Endothelial cell of umbilical vein (primary cell): ENCODE measurements at regions not wholly inside any gene's neighbourhood (a gene's known extent, or its start where the extent isn't known, plus 50 kb on each side); places are given as distances from the start of the nearest gene placed in this dataset.

Experiments
- BruUV-seq: library from RNA; stranded (reverse); fragments of 400-500 nt; replicated peaks from 2 replicates; lab custom pipeline; 2021; lab: Mats Ljungman, UMichigan
- CTCF ChIA-PET: fragments of 300-600, 350-600 bp; sonication (Branson Sonifier 250); formaldehyde crosslinking; loops from one replicate; lab custom pipeline; 2021; ENCODE audit warnings: antibody characterized with exemption, inconsistent platforms; lab: Charles Lee
- POLR2A ChIA-PET: fragments of 300-600, 350-600 bp; sonication (Branson Sonifier 250); formaldehyde crosslinking; loops from one replicate; lab custom pipeline; 2021; ENCODE audit warnings: antibody characterized with exemption, inconsistent platforms; lab: Charles Lee
- DNase-seq: peaks from one replicate; pipeline ENCODE4 v3.0.0-alpha.2; 2011; ENCODE audit warnings: low read depth, low spot score
- FAIRE-seq: peaks from 2 replicates; lab custom pipeline; 2011; peaks lifted over from hg19 to GRCh38; lab: Jason Lieb, UNC
- H2AFZ ChIP-seq: 2 replicates; pipeline ENCODE4 v1.6.0; 2012; ENCODE audit warnings: low read depth, low read length, control low read depth, inconsistent platforms
- H3K27ac ChIP-seq: 2 replicates; pipeline ENCODE4 v1.5.1; 2011; ENCODE audit warnings: low read depth, mild to moderate bottlenecking, control low read depth, low read length, moderate library complexity; ENCODE audit not compliant: insufficient read depth
- H3K27me3 ChIP-seq, 2 experiments: 2 replicates each; pipeline versions ENCODE4 v1.6.0 to v1.6.1; 2011; ENCODE audit warnings: low read length in 2 of 2, mixed read lengths in 1 of 2; ENCODE audit not compliant: control insufficient read depth in 2 of 2, insufficient read depth in 2 of 2
- H3K36me3 ChIP-seq, 2 experiments: 2 replicates in 1 of 2; 3 replicates in 1 of 2; pipeline ENCODE4 v1.5.1; 2011; ENCODE audit warnings: low read length in 2 of 2, mild to moderate bottlenecking in 1 of 2, moderate library complexity in 1 of 2; ENCODE audit not compliant: control insufficient read depth in 2 of 2, insufficient read depth in 2 of 2; ENCODE audit errors: extremely low read depth in 1 of 2
- H3K4me1 ChIP-seq: 3 replicates; pipeline ENCODE4 v1.5.1; 2011; ENCODE audit warnings: mild to moderate bottlenecking, low read length; ENCODE audit not compliant: control insufficient read depth, insufficient read depth; ENCODE audit errors: extremely low read depth
- H3K4me2 ChIP-seq: 2 replicates; pipeline ENCODE4 v1.6.1; 2011; ENCODE audit warnings: low read length, control low read depth, mixed read lengths; ENCODE audit not compliant: insufficient read depth
- H3K4me3 ChIP-seq, 3 experiments: fragments of 200-600 bp in 1 of 3; sonication (generic), shearing (Covaris generic) in 1 of 3; replicated peaks in 1 of 3; 2 replicates each; pipeline ENCODE4 v1.5.1; 2011 to 2016; ENCODE audit warnings: control low read depth in 3 of 3, low read length in 3 of 3, mild to moderate bottlenecking in 2 of 3, inconsistent platforms in 1 of 3, low read depth in 1 of 3, moderate library complexity in 1 of 3; ENCODE audit not compliant: insufficient read depth in 1 of 3
- H3K79me2 ChIP-seq: 2 replicates; pipeline ENCODE4 v1.6.0; 2012; ENCODE audit warnings: low read length, inconsistent platforms; ENCODE audit not compliant: control insufficient read depth, insufficient read depth
- H3K9ac ChIP-seq: replicated peaks from 2 replicates; pipeline ENCODE3; 2011; ENCODE audit warnings: low read length, control low read depth; ENCODE audit not compliant: insufficient read depth; ENCODE audit errors: extremely low read depth
- H3K9me1 ChIP-seq: replicated peaks from 3 replicates; pipeline ENCODE4 v1.6.0; 2011; ENCODE audit warnings: mild to moderate bottlenecking, low read length; ENCODE audit not compliant: control insufficient read depth, insufficient read depth; ENCODE audit errors: extremely low read depth
- H3K9me3 ChIP-seq: replicated peaks from 2 replicates; pipeline ENCODE4 v1.5.1; 2012; ENCODE audit warnings: low read length, inconsistent platforms; ENCODE audit not compliant: control insufficient read depth, insufficient read depth
- H4K20me1 ChIP-seq: replicated peaks from 2 replicates; pipeline ENCODE3; 2011; ENCODE audit warnings: mild to moderate bottlenecking, low read length; ENCODE audit not compliant: control insufficient read depth, insufficient read depth; ENCODE audit errors: extremely low read depth
- CTCF ChIP-seq, 2 donors: IDR thresholded peaks; 1 replicate in 1 of 2; 2 replicates in 1 of 2; pipeline ENCODE4 v1.5.1; 2011; ENCODE audit warnings: low read length in 2 of 2, mild to moderate bottlenecking in 2 of 2, moderate library complexity in 2 of 2, control low read depth in 1 of 2, inconsistent platforms in 1 of 2, low read depth in 1 of 2; ENCODE audit not compliant: insufficient read depth in 1 of 2; ENCODE audit errors: extremely low read depth in 1 of 2
- EZH2 ChIP-seq: IDR thresholded peaks from 2 replicates; pipeline ENCODE4 v1.6.1; 2012; ENCODE audit warnings: borderline replicate concordance, low read depth, mild to moderate bottlenecking, moderate library complexity, low read length, inconsistent platforms; ENCODE audit not compliant: severe bottlenecking
- FOS ChIP-seq: IDR thresholded peaks from 2 replicates; pipeline ENCODE4 v1.6.1; 2011; ENCODE audit warnings: mild to moderate bottlenecking, low read length, moderate library complexity, borderline replicate concordance; ENCODE audit not compliant: insufficient read depth
- GATA2 ChIP-seq: IDR thresholded peaks from 2 replicates; pipeline ENCODE4 v1.7.0; 2011; ENCODE audit warnings: low read depth, mild to moderate bottlenecking, moderate library complexity, mixed read lengths, low read length; ENCODE audit not compliant: insufficient read length, insufficient read depth
- JUN ChIP-seq: IDR thresholded peaks from 2 replicates; pipeline ENCODE4 v1.6.1; 2011; ENCODE audit warnings: borderline replicate concordance, low read depth; ENCODE audit not compliant: insufficient read length, insufficient read depth
- MAX ChIP-seq: IDR thresholded peaks from 2 replicates; pipeline ENCODE4 v1.6.1; 2011; ENCODE audit not compliant: insufficient read depth, insufficient read length
- MYC ChIP-seq: IDR thresholded peaks from one replicate; pipeline ENCODE4 v1.6.1; 2011; ENCODE audit warnings: mild to moderate bottlenecking, low read depth, low read length
- POLR2A ChIP-seq: IDR thresholded peaks from 2 replicates; pipeline ENCODE4 v1.6.1; 2012; ENCODE audit warnings: low read depth, mild to moderate bottlenecking, control low read depth, low read length
- POLR2AphosphoS5 ChIP-seq: IDR thresholded peaks from 2 replicates; pipeline ENCODE4 v1.6.1; 2012; ENCODE audit warnings: low read depth, mild to moderate bottlenecking, control low read depth, low read length, moderate library complexity; ENCODE audit not compliant: insufficient read depth
- dilution Hi-C: fragments of 300-500 bp; cut with MboI; formaldehyde crosslinking; loops from one replicate; pipeline ENCODE4 v1.15.0; 2019; ENCODE audit warnings: low sequenced_read_pairs; ENCODE audit not compliant: extremely low pct_ligation_motif_present
- intact Hi-C: fragments of 100-400 bp; cut with micrococcal nuclease; formaldehyde crosslinking; loops from one replicate; pipeline ENCODE4 v1.10.0; 2022

GRCh38 chr20:16671753-16672152 lies 58.1 kb upstream of the SNRPB2 start:
- dilution Hi-C loops, result no loop called here
- no peak overlapping the region for H2AFZ ChIP-seq
- H3K36me3 ChIP-seq, result no peaks in the 10 kb centered on the region
- no peak overlapping the region for H3K27ac ChIP-seq
- H3K4me1 ChIP-seq, result no peaks in the 10 kb centered on the region
- no peaks in the 10 kb centered on the region for H4K20me1 ChIP-seq
- H3K9ac ChIP-seq, result no peak overlapping the region
- BruUV-seq, result no TSS peak
- no peak overlapping the region for H3K4me3 ChIP-seq
- no peaks in the 10 kb centered on the region for H3K27me3 ChIP-seq
- H3K9me3 ChIP-seq, result no peaks in the 10 kb centered on the region
- intact Hi-C loops, result no loop called here
- H3K9me1 ChIP-seq, result no peaks in the 10 kb centered on the region
- TF ChIP-seq EZH2 (no peak), GATA2 (no peak), MAX (no peak), CTCF (IDR thresholded peaks at IDR 0.05; ENCODE audit: extremely low read depth in 1 of 2, insufficient read depth in 1 of 2, low read depth in 1 of 2, low read length in 2 of 2) (no peak), MYC (no peak), POLR2AphosphoS5 (no peak), FOS (no peak), POLR2A (no peak), JUN (no peak)
- DNase-seq, result no peak
- H3K79me2 ChIP-seq, result no peaks in the 10 kb centered on the region
- no peak overlapping the region for H3K4me2 ChIP-seq
- ChIA-PET CTCF (no interaction called here), POLR2A (no interaction called here)
- no peak for FAIRE-seq
